GM13976 (cell line): ENCODE measurements at regions not wholly inside any gene's neighbourhood (a gene's known extent, or its start where the extent isn't known, plus 50 kb on each side); places are given as distances from the start of the nearest gene placed in this dataset.

Source experiments
- DNase-seq: peaks from one replicate; pipeline ENCODE4 v3.0.0; 2012; ENCODE audit warnings: low spot score
- CTCF ChIP-seq: IDR thresholded peaks from 2 replicates; pipeline ENCODE4 v1.5.1; 2012; ENCODE audit warnings: borderline replicate concordance, mild to moderate bottlenecking; ENCODE audit not compliant: insufficient read depth; ENCODE audit errors: extremely low read depth, missing control alignments, control extremely low read depth
- in situ Hi-C: fragments of 300-500 bp; cut with MboI; formaldehyde crosslinking; loops from one replicate; pipeline ENCODE4 v1.12.0; 2022; ENCODE audit warnings: low sequenced_read_pairs, mixed read lengths, inconsistent platforms; ENCODE audit not compliant: unreplicated experiment

- in situ Hi-C loops: loop anchor here (25.0 kb wide), 3 partner anchors 427 to 802 kb away; partner anchors contain the start of gene COG1
- TF ChIP-seq CTCF: peak; percentile 83
- DNase-seq: peak; percentile 89
Observed at GRCh38 chr17:72560303-72561247, 439.8 kb downstream of the SOX9 start.

GRCh38 chr17:72561266-72561665 is 440.4 kb downstream of the SOX9 start:
- in situ Hi-C loops: loop anchor here (25.0 kb wide), 3 partner anchors 426 to 801 kb away; partner anchors contain the start of gene COG1
- no peak for TF ChIP-seq CTCF
- no peak for DNase-seq

GRCh38 chr17:72561680-72562079 is 440.9 kb downstream of the SOX9 start:
- in situ Hi-C loops: loop anchor here (25.0 kb wide), 3 partner anchors 426 to 801 kb away; partner anchors contain the start of gene COG1
- TF ChIP-seq CTCF: no peak
- DNase-seq: no peak

- in situ Hi-C loops: loop anchor here (25.0 kb wide), 3 partner anchors 425 to 800 kb away; partner anchors contain the start of gene COG1
Observed at GRCh38 chr17:72562615-72563188, 441.9 kb downstream of the SOX9 start.

GRCh38 chr17:72563952-72564351 is 443.1 kb downstream of the SOX9 start:
- in situ Hi-C loops: loop anchor here (25.0 kb wide), 3 partner anchors 423 to 798 kb away; partner anchors contain the start of gene COG1
- DNase-seq: no peak
- TF ChIP-seq CTCF: no peak

More at GRCh38 chr17:72562615-72563188, 441.9 kb downstream of the SOX9 start:
- TF ChIP-seq CTCF: no peak
- no peak for DNase-seq

- TF ChIP-seq CTCF: no peak
- in situ Hi-C loops: loop anchor here (25.0 kb wide), 3 partner anchors 422 to 797 kb away; partner anchors contain the start of gene COG1
- DNase-seq: no peak
Observed at GRCh38 chr17:72565006-72565405, 444.2 kb downstream of the SOX9 start.
